Right lobe of liver (tissue), 4 donors: ENCODE measurements at regions not wholly inside any gene's neighbourhood (a gene's known extent, or its start where the extent isn't known, plus 50 kb on each side); places are given as distances from the start of the nearest gene placed in this dataset.

Experiments used
- POLR2A ChIP-seq: fragments of 450-650 bp; IDR thresholded peaks from one replicate; pipeline ENCODE4 v1.6.1; 2017; ENCODE audit warnings: antibody characterized with exemption, mild to moderate bottlenecking
- TF ChIP-seq, protein P1 (sequence below), 4 donors: fragments of 200-600 bp in 3 of 4; fragments of 450-650 bp in 1 of 4; IDR thresholded peaks; one replicate each; pipeline versions ENCODE4 v1.5.1 to v1.8.0; 2016 to 2022; ENCODE audit warnings: antibody characterized with exemption in 4 of 4, mild to moderate bottlenecking in 2 of 4
- donor health status: DM: no; HTN: no; CAD: no.
- donor health status: DM: no; HTN: no; CAD: no.
- donor health status: DM: no; HTN: yes; CAD: no.

DNA sequence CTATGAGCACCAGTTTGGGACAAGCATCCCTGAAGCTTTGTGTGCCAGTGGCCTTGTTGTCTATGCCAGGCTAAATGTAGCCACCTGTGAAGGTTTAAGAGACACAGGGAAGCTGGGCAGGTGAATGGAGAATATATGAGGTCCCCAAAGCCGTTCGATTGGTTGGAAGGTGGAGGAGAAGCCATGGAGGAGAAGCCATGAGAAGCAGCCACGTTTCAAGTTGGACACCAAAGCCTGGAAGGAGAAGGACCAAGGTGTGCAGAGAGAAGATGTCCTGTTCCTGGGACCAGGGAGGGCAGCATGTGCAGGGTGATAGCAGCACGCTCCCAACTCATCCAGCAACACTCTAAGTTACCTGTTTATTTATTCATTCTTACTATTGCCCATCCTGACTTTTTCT lies 432.3 kb upstream of the TSHZ3 start:
- no peak for TF ChIP-seq POLR2A
- TF ChIP-seq, protein P1, sequence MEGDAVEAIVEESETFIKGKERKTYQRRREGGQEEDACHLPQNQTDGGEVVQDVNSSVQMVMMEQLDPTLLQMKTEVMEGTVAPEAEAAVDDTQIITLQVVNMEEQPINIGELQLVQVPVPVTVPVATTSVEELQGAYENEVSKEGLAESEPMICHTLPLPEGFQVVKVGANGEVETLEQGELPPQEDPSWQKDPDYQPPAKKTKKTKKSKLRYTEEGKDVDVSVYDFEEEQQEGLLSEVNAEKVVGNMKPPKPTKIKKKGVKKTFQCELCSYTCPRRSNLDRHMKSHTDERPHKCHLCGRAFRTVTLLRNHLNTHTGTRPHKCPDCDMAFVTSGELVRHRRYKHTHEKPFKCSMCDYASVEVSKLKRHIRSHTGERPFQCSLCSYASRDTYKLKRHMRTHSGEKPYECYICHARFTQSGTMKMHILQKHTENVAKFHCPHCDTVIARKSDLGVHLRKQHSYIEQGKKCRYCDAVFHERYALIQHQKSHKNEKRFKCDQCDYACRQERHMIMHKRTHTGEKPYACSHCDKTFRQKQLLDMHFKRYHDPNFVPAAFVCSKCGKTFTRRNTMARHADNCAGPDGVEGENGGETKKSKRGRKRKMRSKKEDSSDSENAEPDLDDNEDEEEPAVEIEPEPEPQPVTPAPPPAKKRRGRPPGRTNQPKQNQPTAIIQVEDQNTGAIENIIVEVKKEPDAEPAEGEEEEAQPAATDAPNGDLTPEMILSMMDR (IDR thresholded peaks at IDR 0.05), result no peak
